ENCODE measurements at regions not wholly inside any gene's neighbourhood (a gene's known extent, or its start where the extent isn't known, plus 50 kb on each side); places are given as distances from the start of the nearest gene placed in this dataset.

DNA sequence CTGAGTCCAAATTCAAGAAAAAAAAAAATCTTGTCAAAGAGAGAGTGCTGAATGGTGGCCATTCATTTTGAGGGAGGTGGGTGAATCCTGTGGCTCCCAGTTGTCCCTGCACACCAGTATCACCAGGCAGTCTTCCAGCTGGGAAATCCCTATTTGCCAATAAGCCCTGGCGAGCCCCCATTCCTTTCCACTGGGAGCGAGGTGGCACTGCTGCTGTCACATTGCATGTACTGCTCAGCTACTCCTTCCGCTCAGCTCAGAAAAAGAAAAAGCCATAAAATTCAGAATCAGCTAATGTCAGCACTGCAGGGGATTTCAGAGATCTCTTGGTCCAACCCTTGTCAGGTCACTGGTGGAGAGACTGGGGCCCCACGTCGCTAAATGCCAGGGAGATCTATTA lies 298.5 kb downstream of the OMA1 start:
- TF ChIP-seq CTCF (conservative IDR thresholded peaks at IDR 0.05; ENCODE audit: low read depth, low read length) (no peak), EZH2 (IDR thresholded peaks at IDR 0.05; ENCODE audit: borderline replicate concordance, low read depth, low read length, poor library complexity, severe bottlenecking) (no peak)
